B cell (primary cell): ENCODE measurements at regions not wholly inside any gene's neighbourhood (a gene's known extent, or its start where the extent isn't known, plus 50 kb on each side); places are given as distances from the start of the nearest gene placed in this dataset.
A peak's percentile ranks its signal among the peaks of the same experiment; 100 is the strongest.
"Not testable (repeated sequence)": the region's sequence is repeated elsewhere in the genome, so short reads cannot be mapped to it uniquely, and the experiment has no call there.

Experiments used
- ATAC-seq: fragments of 200-7000 bp; cut with Tn5 transposase; one replicate; pipeline ENCODE4 v1.10.0; 2021; ENCODE audit warnings: low read depth, mild to moderate bottlenecking, moderate number of reproducible peaks, moderate library complexity
- CTCF ChIA-PET: fragments of 350-600 bp; sonication (Branson Sonifier 250); formaldehyde crosslinking; loops from one replicate; lab custom pipeline; 2021; ENCODE audit warnings: antibody characterized with exemption, inconsistent platforms; lab: Charles Lee
- POLR2A ChIA-PET: fragments of 350-600 bp; sonication (Branson Sonifier 250); formaldehyde crosslinking; loops from one replicate; lab custom pipeline; 2021; ENCODE audit warnings: antibody characterized with exemption; lab: Charles Lee
- DNase-seq: peaks from one replicate; pipeline ENCODE4 v3.0.0; 2013
- H2AFZ ChIP-seq: 2 replicates; pipeline ENCODE4 v1.6.1; 2012; ENCODE audit warnings: mild to moderate bottlenecking, low read depth, low read length; ENCODE audit not compliant: insufficient read depth, poor library complexity, severe bottlenecking
- H3K27ac ChIP-seq, 2 donors: 1 replicate in 1 of 2; 2 replicates in 1 of 2; pipeline ENCODE4 v1.5.1; 2012 to 2013; ENCODE audit warnings: low read length in 2 of 2, mild to moderate bottlenecking in 2 of 2, moderate library complexity in 1 of 2
- H3K27me3 ChIP-seq, 4 experiments: fragments of 200-600 bp in 1 of 4; sonication (generic) in 1 of 4; replicated peaks in 1 of 4; 1 replicate in 2 of 4; 2 replicates in 2 of 4; pipeline versions ENCODE4 v1.6.1 to v1.7.0; 2013 to 2016; ENCODE audit warnings: low read length in 3 of 4, mild to moderate bottlenecking in 2 of 4, mixed read lengths in 1 of 4, moderate library complexity in 1 of 4; ENCODE audit not compliant: insufficient read depth in 4 of 4, control insufficient read depth in 3 of 4; ENCODE audit errors: control extremely low read depth in 1 of 4
- H3K36me3 ChIP-seq, 2 experiments: replicated peaks in 1 of 2; 1 replicate in 1 of 2; 2 replicates in 1 of 2; pipeline versions ENCODE4 v1.6.1 to v1.7.1; 2013; ENCODE audit warnings: low read length in 1 of 2; ENCODE audit not compliant: insufficient read depth in 2 of 2, control insufficient read depth in 1 of 2; ENCODE audit errors: control extremely low read depth in 1 of 2, extremely low read depth in 1 of 2
- H3K4me1 ChIP-seq, 2 donors: fragments of 200-600 bp in 1 of 2; sonication (generic) in 1 of 2; 1 replicate in 1 of 2; 2 replicates in 1 of 2; pipeline versions ENCODE4 v1.5.1 to v1.6.1; 2013 to 2017; ENCODE audit warnings: low read length in 2 of 2; ENCODE audit not compliant: control insufficient read depth in 2 of 2, insufficient read depth in 2 of 2
- H3K4me2 ChIP-seq: replicated peaks from 2 replicates; pipeline ENCODE3; 2012; ENCODE audit warnings: mild to moderate bottlenecking, low read depth, low read length; ENCODE audit not compliant: poor library complexity, severe bottlenecking
- H3K4me3 ChIP-seq, 5 experiments: fragments of 200-600 bp in 1 of 5; sonication (generic) in 1 of 5; 1 replicate in 3 of 5; 2 replicates in 2 of 5; pipeline versions ENCODE4 v1.5.1 to v1.7.0; 2011 to 2016; ENCODE audit warnings: low read length in 4 of 5, mild to moderate bottlenecking in 4 of 5, low read depth in 2 of 5, control low read depth in 1 of 5, moderate library complexity in 1 of 5; ENCODE audit not compliant: insufficient read depth in 1 of 5; ENCODE audit errors: control extremely low read depth in 1 of 5, extremely low read depth in 1 of 5
- H3K79me2 ChIP-seq: fragments of 200-600 bp; sonication (generic); one replicate; pipeline ENCODE4 v1.6.0; 2016; ENCODE audit warnings: low read length; ENCODE audit not compliant: control insufficient read depth, insufficient read depth
- H3K9ac ChIP-seq: fragments of 200-600 bp; sonication (generic); 2 replicates; pipeline ENCODE4 v1.6.1; 2017; ENCODE audit warnings: mild to moderate bottlenecking, low read length, moderate library complexity
- H3K9me3 ChIP-seq, 3 donors: one replicate each; pipeline versions ENCODE4 v1.6.1 to v1.7.1; 2013; ENCODE audit warnings: low read length in 2 of 3; ENCODE audit not compliant: control insufficient read depth in 2 of 3, insufficient read depth in 1 of 3; ENCODE audit errors: control extremely low read depth in 1 of 3
- H4K20me1 ChIP-seq: 2 replicates; pipeline ENCODE4 v1.6.0; 2012; ENCODE audit warnings: mild to moderate bottlenecking, low read length; ENCODE audit not compliant: insufficient read depth, control insufficient read depth, poor library complexity, severe bottlenecking
- H3K27ac Mint-ChIP-seq: one replicate; pipeline ENCODE4 v1.8.0; 2021; ENCODE audit warnings: mixed read lengths
- H3K27me3 Mint-ChIP-seq: one replicate; pipeline ENCODE4 v1.8.0; 2021; ENCODE audit warnings: mixed read lengths
- H3K4me1 Mint-ChIP-seq: one replicate; pipeline ENCODE4 v1.8.0; 2021; ENCODE audit warnings: mixed read lengths
- H3K4me3 Mint-ChIP-seq: one replicate; pipeline ENCODE4 v1.8.0; 2021; ENCODE audit warnings: mixed read lengths
- H3K9me3 Mint-ChIP-seq: one replicate; pipeline ENCODE4 v1.8.0; 2022; ENCODE audit warnings: mixed read lengths; ENCODE audit not compliant: insufficient read depth
- CTCF ChIP-seq: fragments of 200-600 bp; IDR thresholded peaks from one replicate; pipeline ENCODE4 v1.8.0; 2022; ENCODE audit warnings: antibody characterized with exemption, mild to moderate bottlenecking
- EZH2 ChIP-seq: IDR thresholded peaks from 2 replicates; pipeline ENCODE4 v1.6.1; 2012; ENCODE audit warnings: borderline replicate concordance, low read depth, mild to moderate bottlenecking, moderate library complexity, low read length; ENCODE audit not compliant: insufficient read depth, poor library complexity, severe bottlenecking
- WGBS: methylation state at CpG from one replicate; pipeline ENCODE4 v1.1.5; 2013; ENCODE audit warnings: missing lambda C conversion rate; ENCODE audit not compliant: insufficient coverage; 5-methylcytosine and 5-hydroxymethylcytosine counted together
- intact Hi-C: fragments of 100-400 bp; cut with micrococcal nuclease; formaldehyde crosslinking; loops from one replicate; pipeline ENCODE4 v1.10.0; 2022

GRCh38 chr18:10170375-10170774 is 256.6 kb downstream of the VAPA start:
- DNase-seq (no peak), ATAC-seq (no peak)
- Histone ChIP-seq H4K20me1 (no peaks in the 10 kb centered on the region), H3K9me3 (no peaks in the 10 kb centered on the region), H3K79me2 (no peaks in the 10 kb centered on the region), H2AFZ (no peak overlapping the region), H3K27ac (no peak overlapping the region), H3K4me3 (no peak overlapping the region), H3K4me2 (no peak overlapping the region), H3K9ac (no peak overlapping the region), H3K36me3 (no peaks in the 10 kb centered on the region), H3K4me1 (peaks cover 0 to 5% of the 10 kb centered on the region in 2 donors), H3K27me3 (no peaks in the 10 kb centered on the region)
- H3K4me1 Mint-ChIP-seq = peaks cover 10% of the 10 kb centered on the region
- 96% methylated on average over 4 of the region's 5 CpGs for WGBS
- no peak overlapping the region for H3K4me3 Mint-ChIP-seq
- POLR2A ChIA-PET = no interaction called here
- no peak for TF ChIP-seq CTCF
- TF ChIP-seq EZH2 = no peak
- intact Hi-C loops = no loop called here
- no peak overlapping the region for H3K27ac Mint-ChIP-seq
- no peaks in the 10 kb centered on the region for H3K9me3 Mint-ChIP-seq
- CTCF ChIA-PET = no interaction called here
- H3K27me3 Mint-ChIP-seq = no peaks in the 10 kb centered on the region

GRCh38 chr18:10175333-10175732 is 261.5 kb downstream of the VAPA start:
- H3K36me3 ChIP-seq, H3K27me3 Mint-ChIP-seq, H2AFZ ChIP-seq, DNase-seq, ATAC-seq, H3K9me3 ChIP-seq, H3K27me3 ChIP-seq, H3K4me2 ChIP-seq, H3K27ac Mint-ChIP-seq, intact Hi-C loops, POLR2A ChIA-PET, CTCF ChIA-PET, H3K9ac ChIP-seq, H3K9me3 Mint-ChIP-seq, H3K4me1 ChIP-seq, H3K79me2 ChIP-seq, H3K27ac ChIP-seq, H3K4me3 ChIP-seq, H4K20me1 ChIP-seq: not testable (repeated sequence)
- Mint-ChIP-seq H3K4me1 (peaks cover 38% of the 10 kb centered on the region), H3K4me3 (peak overlapping the region; percentile 58)
- whole genome bisulfite sequencing = no CpG with 5 or more reads among the region's 2 CpGs

GRCh38 chr18:10179326-10179725 is 265.5 kb downstream of the VAPA start:
- Mint-ChIP-seq H3K27ac (peak overlapping the region; percentile 8), H3K4me3 (peak overlapping the region; percentile 2), H3K4me1 (peaks cover 39% of the 10 kb centered on the region)
- H3K9ac ChIP-seq, H2AFZ ChIP-seq, ATAC-seq, H3K9me3 ChIP-seq, POLR2A ChIA-PET, H3K4me1 ChIP-seq, H3K4me2 ChIP-seq, H3K9me3 Mint-ChIP-seq, CTCF ChIA-PET, intact Hi-C loops, DNase-seq, H3K27me3 Mint-ChIP-seq, H3K79me2 ChIP-seq, H3K36me3 ChIP-seq, H3K27me3 ChIP-seq, H3K4me3 ChIP-seq, H4K20me1 ChIP-seq: not testable (repeated sequence)
- H3K27ac ChIP-seq = peak overlapping the region in 1 of 2 donors; percentile 57
- no CpG with 5 or more reads among the region's 6 CpGs for WGBS
